ENCODE measurements at regions not wholly inside any gene's neighbourhood (a gene's known extent, or its start where the extent isn't known, plus 50 kb on each side); places are given as distances from the start of the nearest gene placed in this dataset.

DNA sequence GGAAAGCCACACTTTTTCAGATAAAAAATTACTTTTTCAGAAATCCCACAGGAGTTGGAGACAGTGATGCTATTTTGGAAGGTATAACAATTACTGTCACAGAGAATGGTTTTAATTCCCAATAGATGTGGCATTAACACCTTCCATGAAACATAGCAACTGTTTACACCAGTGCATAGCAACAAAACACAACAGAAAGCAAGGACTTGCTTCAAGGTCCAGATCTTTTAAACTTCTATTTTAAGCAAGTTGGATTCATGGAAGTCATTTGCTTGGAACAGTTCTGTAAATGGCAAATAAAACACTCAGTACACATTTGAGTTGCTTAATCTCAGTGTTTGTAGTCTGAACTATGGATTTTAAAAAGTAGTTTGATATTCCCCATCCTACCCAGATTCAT lies 385.9 kb upstream of the SPRY2 start:
- no peak overlapping the region for H3K9ac ChIP-seq (ENCODE audit: low read depth in 1 of 3, low read length in 3 of 3)
- no peaks in the 10 kb centered on the region for H3K4me1 ChIP-seq (ENCODE audit: control insufficient read depth in 3 of 3, insufficient read depth in 3 of 3, low read length in 3 of 3)
- no peak overlapping the region for H3K4me3 ChIP-seq (ENCODE audit: low read length in 3 of 3)
- H3K9me3 ChIP-seq (ENCODE audit: control insufficient read depth in 3 of 3, low read length in 3 of 3), result no peaks in the 10 kb centered on the region
- no peak overlapping the region for H3K27ac ChIP-seq (ENCODE audit: low read depth, low read length)
- no peaks in the 10 kb centered on the region for H3K27me3 ChIP-seq (ENCODE audit: control insufficient read depth in 3 of 3, insufficient read depth in 3 of 3, low read length in 3 of 3)
- no peaks in the 10 kb centered on the region for H3K36me3 ChIP-seq (ENCODE audit: control insufficient read depth in 3 of 3, insufficient read depth in 3 of 3, low read length in 3 of 3)

DNA sequence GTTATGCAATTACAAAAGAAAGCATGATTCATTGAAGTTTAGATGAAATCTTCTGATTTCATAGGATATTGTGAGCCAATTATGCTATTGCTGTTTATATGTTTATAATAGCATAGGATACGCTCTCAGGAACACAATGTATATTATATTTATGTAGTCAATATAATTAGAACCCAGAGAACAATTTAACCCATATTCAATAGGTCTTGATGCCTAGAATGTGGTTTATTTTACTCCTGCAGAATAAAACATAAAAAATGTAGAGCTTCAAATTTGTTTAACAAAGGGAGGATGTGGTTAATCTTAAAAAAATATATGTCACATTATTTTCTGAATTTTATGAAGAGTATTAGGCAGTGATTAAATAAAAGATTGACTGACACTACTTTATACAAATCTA lies 380.8 kb upstream of the SPRY2 start:
- H3K27ac ChIP-seq (ENCODE audit: low read depth, low read length), result no peak overlapping the region
- H3K4me3 ChIP-seq (ENCODE audit: low read length in 3 of 3), result no peak overlapping the region
- H3K36me3 ChIP-seq (ENCODE audit: control insufficient read depth in 3 of 3, insufficient read depth in 3 of 3, low read length in 3 of 3), result no peaks in the 10 kb centered on the region
- H3K27me3 ChIP-seq (ENCODE audit: control insufficient read depth in 3 of 3, insufficient read depth in 3 of 3, low read length in 3 of 3), result no peaks in the 10 kb centered on the region
- no peak overlapping the region for H3K9ac ChIP-seq (ENCODE audit: low read depth in 1 of 3, low read length in 3 of 3)
- H3K9me3 ChIP-seq (ENCODE audit: control insufficient read depth in 3 of 3, low read length in 3 of 3), result no peaks in the 10 kb centered on the region
- H3K4me1 ChIP-seq (ENCODE audit: control insufficient read depth in 3 of 3, insufficient read depth in 3 of 3, low read length in 3 of 3), result no peaks in the 10 kb centered on the region

DNA sequence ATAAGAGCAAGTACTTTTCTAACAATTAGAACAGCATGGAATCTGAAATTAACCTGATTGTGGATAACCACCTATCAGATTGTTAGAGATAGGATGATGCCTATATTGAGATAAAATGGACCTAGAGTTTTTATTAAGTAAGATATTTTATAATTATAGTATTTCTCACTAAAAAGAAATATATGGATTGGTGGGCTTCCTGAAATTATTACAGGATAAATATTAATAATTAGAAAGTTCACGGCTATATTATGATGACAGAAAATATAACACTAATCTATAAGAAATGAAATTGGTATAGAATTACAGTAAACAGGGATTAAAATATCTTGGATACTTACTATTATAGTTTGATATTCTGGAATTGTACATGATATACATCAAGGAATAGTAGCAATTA lies 378.0 kb upstream of the SPRY2 start:
- Histone ChIP-seq H3K27ac (ENCODE audit: low read depth, low read length) (no peak overlapping the region), H3K27me3 (ENCODE audit: control insufficient read depth in 3 of 3, insufficient read depth in 3 of 3, low read length in 3 of 3) (no peaks in the 10 kb centered on the region), H3K4me3 (ENCODE audit: low read length in 3 of 3) (no peak overlapping the region), H3K9ac (ENCODE audit: low read depth in 1 of 3, low read length in 3 of 3) (no peak overlapping the region), H3K36me3 (ENCODE audit: control insufficient read depth in 3 of 3, insufficient read depth in 3 of 3, low read length in 3 of 3) (no peaks in the 10 kb centered on the region), H3K4me1 (ENCODE audit: control insufficient read depth in 3 of 3, insufficient read depth in 3 of 3, low read length in 3 of 3) (no peaks in the 10 kb centered on the region), H3K9me3 (ENCODE audit: control insufficient read depth in 3 of 3, low read length in 3 of 3) (no peaks in the 10 kb centered on the region)

DNA sequence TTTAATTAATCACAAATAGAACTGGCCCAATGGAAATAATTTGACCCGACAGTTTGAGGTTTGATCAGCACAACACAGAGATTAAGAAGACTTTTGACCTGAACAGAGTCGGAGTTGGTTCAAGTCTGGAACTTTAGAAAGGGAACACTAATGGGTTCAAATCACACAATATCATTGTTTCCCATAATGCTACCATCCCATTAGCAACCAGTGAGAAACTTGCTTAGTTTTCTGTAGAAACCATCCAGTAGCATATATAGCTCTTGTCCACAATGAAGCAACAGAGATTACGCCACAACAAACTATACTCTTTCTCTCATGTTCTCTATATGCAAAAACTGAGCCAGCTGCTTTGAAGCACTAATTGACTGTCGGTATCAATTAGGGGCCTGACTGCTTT lies 376.9 kb upstream of the SPRY2 start:
- Histone ChIP-seq H3K9ac (ENCODE audit: low read depth in 1 of 3, low read length in 3 of 3) (no peak overlapping the region), H3K27ac (ENCODE audit: low read depth, low read length) (no peak overlapping the region), H3K36me3 (ENCODE audit: control insufficient read depth in 3 of 3, insufficient read depth in 3 of 3, low read length in 3 of 3) (no peaks in the 10 kb centered on the region), H3K27me3 (ENCODE audit: control insufficient read depth in 3 of 3, insufficient read depth in 3 of 3, low read length in 3 of 3) (no peaks in the 10 kb centered on the region), H3K4me1 (ENCODE audit: control insufficient read depth in 3 of 3, insufficient read depth in 3 of 3, low read length in 3 of 3) (no peaks in the 10 kb centered on the region), H3K4me3 (ENCODE audit: low read length in 3 of 3) (no peak overlapping the region), H3K9me3 (ENCODE audit: control insufficient read depth in 3 of 3, low read length in 3 of 3) (no peaks in the 10 kb centered on the region)

DNA sequence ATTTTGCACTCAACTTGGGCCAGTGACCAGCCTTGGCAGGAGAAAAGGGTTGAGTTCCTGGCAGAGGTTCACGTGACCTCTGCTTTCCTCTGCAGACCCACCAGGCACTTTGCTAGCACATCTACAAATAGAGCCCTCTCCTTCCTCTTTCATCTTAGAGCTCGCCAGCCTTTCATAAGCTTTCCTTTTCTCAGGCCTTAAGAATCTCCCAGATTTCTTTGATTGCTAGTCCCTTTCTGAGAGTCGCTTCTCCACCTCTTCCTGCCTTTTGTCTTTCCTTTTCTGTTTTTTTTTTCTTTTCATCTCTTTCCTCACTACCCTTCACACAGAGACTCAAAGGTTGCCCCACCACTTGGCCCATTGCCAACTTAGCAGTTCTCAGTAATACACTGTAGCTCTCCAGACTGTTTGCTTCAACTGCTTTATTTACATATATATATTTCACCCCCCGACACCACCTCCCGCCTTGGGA lies 375.7 kb upstream of the SPRY2 start:
- no peaks in the 10 kb centered on the region for H3K27me3 ChIP-seq (ENCODE audit: control insufficient read depth in 3 of 3, insufficient read depth in 3 of 3, low read length in 3 of 3)
- no peak overlapping the region for H3K4me3 ChIP-seq (ENCODE audit: low read length in 3 of 3)
- no peak overlapping the region for H3K27ac ChIP-seq (ENCODE audit: low read depth, low read length)
- H3K4me1 ChIP-seq (ENCODE audit: control insufficient read depth in 3 of 3, insufficient read depth in 3 of 3, low read length in 3 of 3), result no peaks in the 10 kb centered on the region
- no peak overlapping the region for H3K9ac ChIP-seq (ENCODE audit: low read depth in 1 of 3, low read length in 3 of 3)
- H3K36me3 ChIP-seq (ENCODE audit: control insufficient read depth in 3 of 3, insufficient read depth in 3 of 3, low read length in 3 of 3), result no peaks in the 10 kb centered on the region
- H3K9me3 ChIP-seq (ENCODE audit: control insufficient read depth in 3 of 3, low read length in 3 of 3), result no peaks in the 10 kb centered on the region

DNA sequence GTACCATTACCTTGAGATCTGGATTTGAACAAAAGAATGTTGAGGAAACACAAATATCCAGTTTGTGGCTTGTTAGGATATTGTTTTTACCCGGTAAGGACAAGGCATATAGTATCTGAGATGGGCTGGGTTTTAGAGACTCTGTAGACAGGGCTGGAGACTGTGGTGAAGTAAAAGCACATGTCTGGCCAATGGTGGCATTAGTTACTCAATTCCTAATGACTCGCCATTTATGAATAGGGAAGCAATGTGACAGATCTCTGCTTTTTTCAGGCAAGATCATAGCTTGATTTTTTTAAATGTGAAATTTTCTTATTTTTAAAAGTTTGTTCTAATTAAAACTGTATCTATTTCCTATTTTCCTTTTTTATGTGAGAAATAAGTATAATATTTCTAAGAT lies 371.1 kb upstream of the SPRY2 start:
- no peaks in the 10 kb centered on the region for H3K27me3 ChIP-seq (ENCODE audit: control insufficient read depth in 3 of 3, insufficient read depth in 3 of 3, low read length in 3 of 3)
- H3K4me3 ChIP-seq (ENCODE audit: low read length in 3 of 3), result no peak overlapping the region
- H3K9ac ChIP-seq (ENCODE audit: low read depth in 1 of 3, low read length in 3 of 3), result no peak overlapping the region
- H3K4me1 ChIP-seq (ENCODE audit: control insufficient read depth in 3 of 3, insufficient read depth in 3 of 3, low read length in 3 of 3), result no peaks in the 10 kb centered on the region
- no peaks in the 10 kb centered on the region for H3K9me3 ChIP-seq (ENCODE audit: control insufficient read depth in 3 of 3, low read length in 3 of 3)
- H3K27ac ChIP-seq (ENCODE audit: low read depth, low read length), result no peak overlapping the region
- no peaks in the 10 kb centered on the region for H3K36me3 ChIP-seq (ENCODE audit: control insufficient read depth in 3 of 3, insufficient read depth in 3 of 3, low read length in 3 of 3)

DNA sequence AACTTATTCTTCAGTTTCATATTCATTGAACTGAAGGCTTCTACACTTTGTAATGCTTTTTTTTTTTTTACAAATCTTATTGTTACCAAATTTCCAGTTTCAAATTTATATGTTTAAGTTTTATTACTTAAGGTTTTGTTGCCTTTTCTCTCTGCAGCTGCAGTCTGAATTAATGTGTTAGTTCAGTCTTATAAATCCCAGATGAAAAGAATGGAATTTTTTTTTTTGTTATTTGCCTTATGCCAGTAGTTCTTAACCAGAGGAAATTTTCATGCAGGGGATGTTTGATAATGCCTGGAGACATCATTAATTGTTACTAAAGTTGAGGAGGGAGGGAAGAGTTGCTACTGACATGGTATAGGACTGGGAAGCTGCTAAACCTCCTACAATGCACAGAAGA lies 367.9 kb upstream of the SPRY2 start:
- no peaks in the 10 kb centered on the region for H3K9me3 ChIP-seq (ENCODE audit: control insufficient read depth in 3 of 3, low read length in 3 of 3)
- H3K9ac ChIP-seq (ENCODE audit: low read depth in 1 of 3, low read length in 3 of 3), result no peak overlapping the region
- no peaks in the 10 kb centered on the region for H3K4me1 ChIP-seq (ENCODE audit: control insufficient read depth in 3 of 3, insufficient read depth in 3 of 3, low read length in 3 of 3)
- H3K27me3 ChIP-seq (ENCODE audit: control insufficient read depth in 3 of 3, insufficient read depth in 3 of 3, low read length in 3 of 3), result no peaks in the 10 kb centered on the region
- no peak overlapping the region for H3K27ac ChIP-seq (ENCODE audit: low read depth, low read length)
- no peaks in the 10 kb centered on the region for H3K36me3 ChIP-seq (ENCODE audit: control insufficient read depth in 3 of 3, insufficient read depth in 3 of 3, low read length in 3 of 3)
- H3K4me3 ChIP-seq (ENCODE audit: low read length in 3 of 3), result no peak overlapping the region

DNA sequence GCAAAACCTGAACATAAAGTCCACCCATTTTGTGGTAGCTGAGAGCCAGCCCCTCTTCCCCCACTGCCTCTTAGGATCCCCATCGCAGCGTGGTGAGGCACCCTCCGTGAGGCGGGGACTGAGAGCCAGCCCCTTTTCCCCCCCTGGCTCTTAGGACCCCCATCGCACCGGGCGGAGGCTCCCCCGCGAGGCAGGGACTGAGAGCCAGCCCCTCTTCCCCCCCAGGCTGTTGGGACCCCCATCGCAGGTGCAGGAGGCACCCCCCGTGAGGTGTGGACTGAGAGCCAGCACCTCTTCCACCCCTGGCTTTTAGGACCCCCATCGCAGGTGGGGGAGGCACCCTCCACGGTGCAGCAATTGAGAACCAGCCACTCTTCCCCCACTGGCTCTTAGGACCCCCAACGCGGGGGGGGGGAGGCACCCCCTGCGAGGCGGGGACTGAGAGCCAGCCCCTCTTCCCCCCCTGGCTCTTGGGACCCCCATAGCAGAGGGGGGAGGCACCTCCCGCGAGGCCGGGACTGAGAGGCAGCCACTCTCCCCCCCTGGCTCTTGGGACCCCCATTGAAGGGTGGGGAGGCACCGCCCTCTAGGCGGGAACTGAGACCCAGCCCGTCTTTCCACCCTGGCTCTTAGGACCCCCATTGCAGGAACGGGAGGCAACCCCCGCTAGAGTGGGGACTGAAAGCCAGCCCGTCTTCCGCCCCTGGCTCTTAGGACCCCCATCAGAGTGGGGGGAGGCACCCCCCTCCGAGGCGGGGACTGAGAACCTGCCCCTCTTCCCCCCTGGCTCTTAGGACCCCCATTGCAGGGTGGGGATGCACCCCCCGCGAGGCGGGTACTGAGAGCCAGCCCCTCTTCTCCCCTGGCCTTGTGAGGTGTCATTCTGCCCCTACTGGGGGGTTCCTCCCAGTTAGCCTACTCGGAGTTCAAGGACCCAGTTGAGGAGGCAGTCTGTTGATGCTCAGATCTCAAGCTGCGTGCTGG lies 366.4 kb upstream of the SPRY2 start:
- Histone ChIP-seq H3K4me3 (ENCODE audit: low read length in 3 of 3) (no peak overlapping the region), H3K36me3 (ENCODE audit: control insufficient read depth in 3 of 3, insufficient read depth in 3 of 3, low read length in 3 of 3) (no peaks in the 10 kb centered on the region), H3K27ac (ENCODE audit: low read depth, low read length) (no peak overlapping the region)

DNA sequence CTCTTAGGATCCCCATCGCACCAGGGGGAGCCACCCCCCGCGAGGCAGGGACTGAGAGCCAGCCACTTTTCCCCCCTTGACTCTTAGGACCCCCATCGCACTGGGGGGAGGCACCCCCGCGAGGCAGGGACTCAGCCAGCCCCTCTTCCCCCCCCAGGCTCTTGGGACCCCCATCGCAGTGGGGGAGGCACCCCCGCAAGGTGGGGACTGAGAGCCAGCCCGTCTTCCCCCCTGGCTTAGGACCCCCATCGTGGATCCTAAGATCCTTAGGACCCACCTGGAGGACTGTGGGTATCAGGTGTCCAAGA lies 365.2 kb upstream of the SPRY2 start:
- no peak overlapping the region for H3K9ac ChIP-seq (ENCODE audit: low read depth in 1 of 3, low read length in 3 of 3)
- no peak overlapping the region for H3K4me3 ChIP-seq (ENCODE audit: low read length in 3 of 3)
- H3K27me3 ChIP-seq (ENCODE audit: control insufficient read depth in 3 of 3, insufficient read depth in 3 of 3, low read length in 3 of 3), result no peaks in the 10 kb centered on the region
- H3K36me3 ChIP-seq (ENCODE audit: control insufficient read depth in 3 of 3, insufficient read depth in 3 of 3, low read length in 3 of 3), result no peaks in the 10 kb centered on the region
- no peaks in the 10 kb centered on the region for H3K4me1 ChIP-seq (ENCODE audit: control insufficient read depth in 3 of 3, insufficient read depth in 3 of 3, low read length in 3 of 3)
- no peaks in the 10 kb centered on the region for H3K9me3 ChIP-seq (ENCODE audit: control insufficient read depth in 3 of 3, low read length in 3 of 3)
- no peak overlapping the region for H3K27ac ChIP-seq (ENCODE audit: low read depth, low read length)

More for the DNA sequence above, 366.4 kb upstream of the SPRY2 start:
- Histone ChIP-seq H3K4me1 (ENCODE audit: control insufficient read depth in 3 of 3, insufficient read depth in 3 of 3, low read length in 3 of 3) (no peaks in the 10 kb centered on the region), H3K9ac (ENCODE audit: low read depth in 1 of 3, low read length in 3 of 3) (no peak overlapping the region), H3K9me3 (ENCODE audit: control insufficient read depth in 3 of 3, low read length in 3 of 3) (no peaks in the 10 kb centered on the region), H3K27me3 (ENCODE audit: control insufficient read depth in 3 of 3, insufficient read depth in 3 of 3, low read length in 3 of 3) (no peaks in the 10 kb centered on the region)

DNA sequence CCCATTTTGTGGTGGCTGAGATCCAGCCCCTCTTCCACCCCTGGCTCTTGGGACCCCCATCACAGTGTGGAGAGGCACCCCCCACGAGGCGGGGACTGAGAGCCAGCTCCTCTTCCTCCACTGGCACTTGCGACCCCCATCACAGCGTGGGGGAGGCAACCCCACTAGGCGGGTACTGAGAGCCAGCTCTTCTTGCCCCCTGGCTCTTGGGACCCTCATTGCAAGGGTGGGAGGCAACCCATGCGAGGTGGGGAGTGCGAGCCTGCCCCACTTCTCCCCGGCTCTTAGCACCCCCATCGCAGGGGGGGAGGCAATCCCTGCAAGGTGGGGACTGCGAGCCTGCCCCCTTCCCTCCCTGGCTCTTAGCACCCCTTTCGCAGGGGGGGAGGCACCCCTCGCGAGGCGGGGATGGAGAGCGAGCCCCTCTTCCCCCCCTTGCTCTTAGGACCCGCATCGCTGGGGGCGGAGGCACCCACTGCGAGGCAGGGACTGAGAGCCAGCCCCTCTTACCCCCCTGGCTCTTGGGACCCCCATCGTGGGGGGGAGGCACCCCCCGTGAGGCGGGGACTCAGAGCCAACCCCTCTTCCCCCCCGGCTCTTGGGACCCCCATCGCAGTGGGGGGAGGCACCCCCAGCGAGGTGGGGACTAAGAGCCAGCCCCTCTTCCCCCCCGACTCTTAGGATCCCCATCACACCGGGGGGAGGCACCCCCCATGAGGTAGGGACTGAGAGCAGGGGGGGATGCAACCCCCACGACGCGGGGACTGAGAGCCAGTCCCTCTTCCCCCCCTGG lies 364.6 kb upstream of the SPRY2 start:
- no peaks in the 10 kb centered on the region for H3K36me3 ChIP-seq (ENCODE audit: control insufficient read depth in 3 of 3, insufficient read depth in 3 of 3, low read length in 3 of 3)
- no peak overlapping the region for H3K4me3 ChIP-seq (ENCODE audit: low read length in 3 of 3)
- H3K27me3 ChIP-seq (ENCODE audit: control insufficient read depth in 3 of 3, insufficient read depth in 3 of 3, low read length in 3 of 3), result no peaks in the 10 kb centered on the region
- H3K27ac ChIP-seq (ENCODE audit: low read depth, low read length), result no peak overlapping the region
- H3K9me3 ChIP-seq (ENCODE audit: control insufficient read depth in 3 of 3, low read length in 3 of 3), result no peaks in the 10 kb centered on the region
- H3K4me1 ChIP-seq (ENCODE audit: control insufficient read depth in 3 of 3, insufficient read depth in 3 of 3, low read length in 3 of 3), result no peaks in the 10 kb centered on the region
- H3K9ac ChIP-seq (ENCODE audit: low read depth in 1 of 3, low read length in 3 of 3), result no peak overlapping the region
